ENCODE measurements at regions not wholly inside any gene's neighbourhood (a gene's known extent, or its start where the extent isn't known, plus 50 kb on each side); places are given as distances from the start of the nearest gene placed in this dataset.

GRCh38 chr1:34270181-34270580 lies 93.5 kb downstream of the C1orf94 start:
- 60 to 69% (median 62%) methylated on average over 3 of the region's 3 CpGs for WGBS, 3 donors
- intact Hi-C loops (cut with DNase I): no loop called here

DNA sequence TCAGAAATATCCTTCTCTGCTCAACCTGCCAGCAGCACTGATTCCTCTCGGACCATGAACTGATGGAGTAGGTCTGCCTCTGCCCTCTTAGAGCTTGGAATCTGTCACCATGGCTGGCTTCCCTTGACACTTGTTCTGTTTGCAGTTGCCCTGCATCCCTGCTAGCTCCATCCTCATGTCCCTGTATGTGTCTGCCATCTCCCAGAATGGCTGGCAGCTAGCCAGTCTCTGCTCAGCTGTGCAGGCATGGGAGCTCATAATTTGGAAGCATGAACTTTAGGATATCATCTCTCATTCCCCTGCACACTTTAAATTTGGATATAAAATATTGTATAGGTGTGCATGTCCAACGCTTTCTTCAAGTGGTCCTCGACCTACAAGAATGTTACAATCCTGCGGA lies 95.4 kb downstream of the C1orf94 start:
- Histone ChIP-seq H3K36me3 (ENCODE audit: insufficient read depth in 1 of 2, low read depth in 1 of 2) (no peaks in the 10 kb centered on the region), H3K27me3 (ENCODE audit: insufficient read depth in 3 of 3, low read length in 2 of 3) (peaks cover 0 to 4% (median 0%) of the 10 kb centered on the region in 3 donors), H3K4me1 (no peaks in the 10 kb centered on the region), H3K9me3 (no peaks in the 10 kb centered on the region), H3K4me3 (no peak overlapping the region), H3K27ac (no peak overlapping the region)
- ATAC-seq: no peak
- TF ChIP-seq CTCF (IDR thresholded peaks at IDR 0.05): no peak
- intact Hi-C loops (cut with DNase I): no loop called here
- no peak for DNase-seq
- whole genome bisulfite sequencing, 3 donors: 74 to 83% (median 78%) methylated on average over 4 of the region's 4 CpGs

More at GRCh38 chr1:34270181-34270580, 93.5 kb downstream of the C1orf94 start:
- DNase-seq (no peak), ATAC-seq (no peak)
- H3K36me3 ChIP-seq (ENCODE audit: insufficient read depth in 1 of 2, low read depth in 1 of 2): no peaks in the 10 kb centered on the region
- H3K4me3 ChIP-seq: no peak overlapping the region
- no peaks in the 10 kb centered on the region for H3K9me3 ChIP-seq
- no peak for TF ChIP-seq CTCF (IDR thresholded peaks at IDR 0.05)
- H3K27ac ChIP-seq: no peak overlapping the region
- H3K27me3 ChIP-seq (ENCODE audit: insufficient read depth in 3 of 3, low read length in 2 of 3): peaks cover 0 to 11% (median 2%) of the 10 kb centered on the region in 3 donors
- no peaks in the 10 kb centered on the region for H3K4me1 ChIP-seq

DNA sequence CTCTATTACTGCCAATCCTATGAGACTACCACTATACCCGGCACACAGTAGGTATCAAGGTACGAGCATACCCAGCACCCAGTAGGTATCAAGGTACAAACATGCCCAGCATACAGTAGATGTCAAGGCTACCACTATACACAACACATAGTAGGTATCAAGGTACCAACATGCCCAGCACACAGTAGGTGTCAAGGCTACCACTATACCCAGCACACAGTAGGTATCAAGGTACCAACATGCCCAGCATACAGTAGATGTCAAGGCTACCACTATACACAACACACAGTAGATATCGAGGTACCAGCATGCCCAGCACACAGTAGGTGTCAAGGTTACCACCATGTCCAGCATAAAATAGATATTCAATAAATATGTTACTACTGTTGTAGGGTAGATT lies 98.4 kb downstream of the C1orf94 start:
- intact Hi-C loops (cut with DNase I): no loop called here
- H3K36me3 ChIP-seq (ENCODE audit: insufficient read depth in 1 of 2, low read depth in 1 of 2): no peaks in the 10 kb centered on the region
- DNase-seq: no peak
- H3K9me3 ChIP-seq: no peaks in the 10 kb centered on the region
- 88 to 95% (median 92%) methylated on average over 3 of the region's 3 CpGs for WGBS, 3 donors
- no peaks in the 10 kb centered on the region for H3K27me3 ChIP-seq (ENCODE audit: insufficient read depth in 3 of 3, low read length in 2 of 3)
- TF ChIP-seq CTCF (IDR thresholded peaks at IDR 0.05): no peak
- H3K4me1 ChIP-seq: no peaks in the 10 kb centered on the region
- no peak for ATAC-seq
- H3K27ac ChIP-seq: no peak overlapping the region
- H3K4me3 ChIP-seq: no peak overlapping the region

GRCh38 chr1:34276606-34277005 lies 99.9 kb downstream of the C1orf94 start:
- intact Hi-C loops (cut with DNase I): no loop called here
- no peak for TF ChIP-seq CTCF (IDR thresholded peaks at IDR 0.05)
- Histone ChIP-seq H3K27ac (no peak overlapping the region), H3K27me3 (ENCODE audit: insufficient read depth in 3 of 3, low read length in 2 of 3) (no peaks in the 10 kb centered on the region), H3K4me1 (no peaks in the 10 kb centered on the region), H3K9me3 (no peaks in the 10 kb centered on the region), H3K36me3 (ENCODE audit: insufficient read depth in 1 of 2, low read depth in 1 of 2) (no peaks in the 10 kb centered on the region), H3K4me3 (no peak overlapping the region)
- ATAC-seq (no peak), DNase-seq (no peak)

DNA sequence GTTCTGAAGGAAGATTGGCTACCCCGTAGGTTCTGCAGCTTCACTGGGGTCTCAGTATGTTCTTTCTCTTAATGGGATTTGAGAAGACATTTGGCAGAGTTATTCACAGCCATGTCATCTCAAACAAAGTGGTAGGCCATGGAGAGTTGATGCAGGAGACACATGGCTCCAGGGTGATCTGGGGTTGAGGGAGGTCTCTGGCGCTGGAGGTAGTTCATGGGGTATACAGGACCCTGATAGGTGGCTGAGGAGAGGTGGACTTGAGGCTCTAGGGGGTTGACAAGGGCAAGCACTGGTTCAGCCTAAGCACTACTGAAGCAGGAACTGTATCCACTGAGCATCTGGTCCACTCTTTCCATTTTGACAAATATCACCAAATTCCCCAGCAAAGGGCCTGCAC lies 100.4 kb downstream of the C1orf94 start:
- H3K4me1 ChIP-seq: no peaks in the 10 kb centered on the region
- WGBS, 3 donors: 77 to 87% (median 83%) methylated on average over 2 of the region's 2 CpGs
- no peaks in the 10 kb centered on the region for H3K36me3 ChIP-seq (ENCODE audit: insufficient read depth in 1 of 2, low read depth in 1 of 2)
- DNase-seq (no peak), ATAC-seq (no peak)
- no peaks in the 10 kb centered on the region for H3K9me3 ChIP-seq
- intact Hi-C loops (cut with DNase I): no loop called here
- no peak overlapping the region for H3K4me3 ChIP-seq
- TF ChIP-seq CTCF (IDR thresholded peaks at IDR 0.05): no peak
- no peak overlapping the region for H3K27ac ChIP-seq
- no peaks in the 10 kb centered on the region for H3K27me3 ChIP-seq (ENCODE audit: insufficient read depth in 3 of 3, low read length in 2 of 3)
